ENCODE measurements at regions not wholly inside any gene's neighbourhood (a gene's known extent, or its start where the extent isn't known, plus 50 kb on each side); places are given as distances from the start of the nearest gene placed in this dataset.
"Not testable (repeated sequence)": the region's sequence is repeated elsewhere in the genome, so short reads cannot be mapped to it uniquely, and the experiment has no call there.

DNA sequence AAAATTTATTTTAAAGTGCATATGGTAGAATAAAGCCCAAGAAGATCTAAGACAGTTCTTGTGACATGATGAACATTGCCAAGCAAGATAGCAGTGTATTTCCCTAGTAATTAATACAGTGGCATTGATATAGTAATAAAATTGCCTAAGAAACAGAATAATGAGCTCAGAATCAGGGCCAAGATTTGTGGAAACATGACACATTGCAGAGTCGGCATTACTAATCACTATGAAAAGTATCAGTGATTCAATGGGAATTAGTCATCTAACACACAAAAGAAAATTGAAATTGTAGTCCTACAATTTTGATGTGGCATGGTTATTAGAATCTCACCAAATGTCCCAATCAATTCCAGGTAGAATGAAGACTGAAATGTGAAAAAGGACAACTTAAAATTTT lies 243.0 kb upstream of the CYRIA start:
- ChIA-PET CTCF (no interaction called here), POLR2A (no interaction called here)
- DNase-seq: no peak
- Mint-ChIP-seq H3K4me1 (no peaks in the 10 kb centered on the region), H3K9me3 (no peaks in the 10 kb centered on the region), H3K36me3 (ENCODE audit: low read depth) (no peaks in the 10 kb centered on the region), H3K27ac (no peak overlapping the region), H3K4me3 (no peak overlapping the region), H3K27me3 (no peaks in the 10 kb centered on the region)

GRCh38 chr2:16907645-16908282 lies 242.1 kb upstream of the CYRIA start:
- H3K27ac Mint-ChIP-seq: no peak overlapping the region
- ChIA-PET POLR2A (no interaction called here), CTCF (no interaction called here)
- no peaks in the 10 kb centered on the region for H3K36me3 Mint-ChIP-seq (ENCODE audit: low read depth)
- no peak for DNase-seq
- H3K4me1 Mint-ChIP-seq: no peaks in the 10 kb centered on the region
- no peak overlapping the region for H3K4me3 Mint-ChIP-seq
- no peaks in the 10 kb centered on the region for H3K27me3 Mint-ChIP-seq
- no peaks in the 10 kb centered on the region for H3K9me3 Mint-ChIP-seq

DNA sequence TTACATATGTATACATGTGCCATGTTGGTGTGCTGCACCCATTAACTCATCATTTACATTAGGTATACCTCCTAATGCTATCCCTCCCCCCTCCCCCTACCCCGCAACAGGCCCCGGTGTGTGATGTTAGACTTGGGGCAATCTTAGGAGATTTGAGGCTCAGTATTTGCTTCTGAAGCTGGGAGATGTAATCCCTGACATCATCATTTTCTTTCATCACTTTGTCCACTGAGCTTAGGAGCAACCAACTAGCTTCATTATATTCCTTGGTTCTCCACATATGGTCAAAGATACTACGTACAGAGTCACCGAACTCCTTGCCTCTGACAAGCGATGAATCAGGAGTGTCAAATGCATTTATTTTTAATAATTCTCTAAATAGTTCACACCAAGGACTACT lies 239.7 kb upstream of the CYRIA start:
- H3K27ac Mint-ChIP-seq; H3K4me3 Mint-ChIP-seq; H3K36me3 Mint-ChIP-seq (ENCODE audit: low read depth); H3K27me3 Mint-ChIP-seq; H3K4me1 Mint-ChIP-seq; DNase-seq; H3K9me3 Mint-ChIP-seq; POLR2A ChIA-PET; CTCF ChIA-PET: not testable (repeated sequence)

DNA sequence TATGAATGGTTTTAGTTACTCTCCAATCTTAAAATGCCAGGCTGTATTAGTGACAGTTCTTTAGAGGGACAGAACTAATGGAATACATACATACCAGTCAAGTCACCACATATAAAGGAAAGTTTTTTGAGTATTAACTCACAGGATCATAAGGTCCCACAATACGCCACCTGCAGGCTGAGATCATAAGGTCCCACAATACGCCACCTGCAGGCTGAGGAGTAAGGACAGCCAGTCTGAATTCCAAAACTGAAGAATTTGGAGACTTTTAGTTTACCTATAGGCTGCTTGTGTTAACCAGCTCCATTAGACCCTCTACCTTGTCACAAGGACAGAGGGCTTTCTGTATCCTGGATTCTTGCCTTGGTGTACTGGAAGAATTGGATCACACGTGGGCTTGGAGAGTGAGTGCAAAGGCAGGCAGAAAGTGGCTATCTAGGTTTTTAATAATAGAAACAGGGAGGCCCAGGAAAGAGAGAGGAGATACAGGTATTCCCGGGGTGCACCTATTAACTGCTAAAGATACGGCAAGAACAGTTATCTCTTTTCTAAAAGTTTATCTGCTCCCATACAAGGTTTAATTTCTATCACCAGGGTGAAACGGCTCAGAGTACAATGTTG lies 234.9 kb upstream of the CYRIA start:
- no peak overlapping the region for H3K4me3 Mint-ChIP-seq
- DNase-seq: peak; percentile 21
- no peaks in the 10 kb centered on the region for H3K4me1 Mint-ChIP-seq
- ChIA-PET POLR2A (no interaction called here), CTCF (no interaction called here)
- no peaks in the 10 kb centered on the region for H3K27me3 Mint-ChIP-seq
- no peaks in the 10 kb centered on the region for H3K9me3 Mint-ChIP-seq
- no peak overlapping the region for H3K27ac Mint-ChIP-seq
- H3K36me3 Mint-ChIP-seq (ENCODE audit: low read depth): no peaks in the 10 kb centered on the region

GRCh38 chr2:16899958-16900357 lies 234.3 kb upstream of the CYRIA start:
- ChIA-PET POLR2A (no interaction called here), CTCF (no interaction called here)
- Mint-ChIP-seq H3K27ac (no peak overlapping the region), H3K4me3 (no peak overlapping the region), H3K36me3 (ENCODE audit: low read depth) (no peaks in the 10 kb centered on the region), H3K9me3 (no peaks in the 10 kb centered on the region), H3K27me3 (no peaks in the 10 kb centered on the region), H3K4me1 (no peaks in the 10 kb centered on the region)
- DNase-seq: no peak

DNA sequence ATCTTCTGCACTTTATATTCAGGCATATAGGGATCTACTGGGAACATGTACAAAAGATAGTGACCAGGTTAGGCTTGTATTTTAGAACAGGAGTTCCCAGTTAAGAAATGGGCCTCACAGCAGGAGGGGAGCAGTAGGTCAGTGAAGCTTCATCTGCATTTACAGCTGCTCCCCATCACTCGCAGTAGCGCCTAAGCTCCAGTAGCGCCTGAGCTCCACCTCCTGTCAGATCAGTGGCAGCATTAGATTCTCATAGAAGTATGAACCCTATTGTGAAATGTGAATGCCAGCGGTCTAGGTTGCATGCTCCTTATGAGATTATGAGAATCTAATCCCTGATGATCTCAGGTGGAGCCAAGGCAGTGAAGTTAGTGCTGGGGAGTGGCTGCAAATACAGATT lies 224.4 kb upstream of the CYRIA start:
- DNase-seq: no peak
- Mint-ChIP-seq H3K4me3 (no peak overlapping the region), H3K9me3 (no peaks in the 10 kb centered on the region), H3K27me3 (no peaks in the 10 kb centered on the region), H3K27ac (no peak overlapping the region), H3K36me3 (ENCODE audit: low read depth) (no peaks in the 10 kb centered on the region), H3K4me1 (no peaks in the 10 kb centered on the region)
- POLR2A ChIA-PET: no interaction called here
- CTCF ChIA-PET: no interaction called here

DNA sequence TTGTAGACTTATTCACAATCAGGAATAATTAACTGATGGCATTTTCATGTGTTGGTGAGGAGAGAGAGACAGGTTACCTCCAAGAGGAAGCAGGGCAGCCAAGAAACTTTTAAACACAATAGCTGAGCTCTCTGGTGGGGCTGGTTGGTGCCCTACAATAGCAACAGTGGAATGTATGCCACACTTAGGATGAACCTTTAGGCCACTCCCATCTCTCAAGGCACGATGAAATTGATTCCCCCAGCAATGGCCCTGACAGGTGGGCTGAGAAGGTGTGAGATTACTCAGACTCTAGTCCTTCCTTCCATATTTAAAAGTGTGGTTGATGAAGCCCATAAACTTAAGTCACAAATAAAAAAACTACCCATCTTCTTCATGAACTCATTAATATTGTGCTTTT lies 219.4 kb upstream of the CYRIA start:
- no peaks in the 10 kb centered on the region for H3K36me3 Mint-ChIP-seq (ENCODE audit: low read depth)
- H3K4me3 Mint-ChIP-seq: no peak overlapping the region

GRCh38 chr2:16882706-16883105 lies 217.1 kb upstream of the CYRIA start:
- H3K9me3 Mint-ChIP-seq: no peaks in the 10 kb centered on the region

More for the DNA sequence above, 219.4 kb upstream of the CYRIA start:
- CTCF ChIA-PET: no interaction called here
- H3K4me1 Mint-ChIP-seq: no peaks in the 10 kb centered on the region
- no peaks in the 10 kb centered on the region for H3K27me3 Mint-ChIP-seq
- POLR2A ChIA-PET: no interaction called here
- DNase-seq: no peak
- no peaks in the 10 kb centered on the region for H3K9me3 Mint-ChIP-seq
- no peak overlapping the region for H3K27ac Mint-ChIP-seq

GRCh38 chr2:16881122-16881521 lies 215.5 kb upstream of the CYRIA start:
- no peak overlapping the region for H3K27ac Mint-ChIP-seq
- H3K27me3 Mint-ChIP-seq: no peaks in the 10 kb centered on the region
- H3K36me3 Mint-ChIP-seq (ENCODE audit: low read depth): no peaks in the 10 kb centered on the region
- H3K9me3 Mint-ChIP-seq: no peaks in the 10 kb centered on the region
- no peak for DNase-seq
- no peak overlapping the region for H3K4me3 Mint-ChIP-seq
- CTCF ChIA-PET: no interaction called here
- POLR2A ChIA-PET: no interaction called here
- no peaks in the 10 kb centered on the region for H3K4me1 Mint-ChIP-seq

More at GRCh38 chr2:16882706-16883105, 217.1 kb upstream of the CYRIA start:
- H3K4me3 Mint-ChIP-seq: no peak overlapping the region
- POLR2A ChIA-PET: no interaction called here
- CTCF ChIA-PET: no interaction called here
- H3K36me3 Mint-ChIP-seq (ENCODE audit: low read depth): no peaks in the 10 kb centered on the region
- no peaks in the 10 kb centered on the region for H3K27me3 Mint-ChIP-seq
- no peak for DNase-seq
- H3K27ac Mint-ChIP-seq: no peak overlapping the region
- no peaks in the 10 kb centered on the region for H3K4me1 Mint-ChIP-seq

DNA sequence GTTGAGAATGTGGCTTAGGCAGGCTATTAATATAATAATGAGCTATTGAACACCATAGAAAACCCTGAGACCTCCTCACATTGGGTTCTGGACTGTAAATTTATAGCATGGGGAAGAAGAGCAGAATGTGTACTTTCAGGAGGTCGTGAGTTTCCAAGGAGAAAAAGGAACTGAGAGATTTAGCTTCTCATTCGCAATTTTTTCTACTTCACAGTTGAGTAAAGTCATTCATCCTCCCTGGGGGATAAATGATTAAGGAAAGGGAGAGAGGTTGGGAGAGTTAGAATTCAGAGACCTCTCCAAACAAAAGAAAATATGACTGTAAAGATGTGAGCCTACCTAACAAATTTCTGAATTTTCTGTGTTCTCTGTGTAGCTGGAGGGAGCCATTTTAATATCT lies 205.8 kb upstream of the CYRIA start:
- Mint-ChIP-seq H3K9me3 (no peaks in the 10 kb centered on the region), H3K4me1 (no peaks in the 10 kb centered on the region), H3K36me3 (ENCODE audit: low read depth) (no peaks in the 10 kb centered on the region), H3K4me3 (no peak overlapping the region), H3K27me3 (no peaks in the 10 kb centered on the region), H3K27ac (no peak overlapping the region)
- DNase-seq: no peak
- CTCF ChIA-PET: no interaction called here
- POLR2A ChIA-PET: no interaction called here

- Mint-ChIP-seq H3K27me3 (no peaks in the 10 kb centered on the region), H3K4me3 (no peak overlapping the region), H3K27ac (no peak overlapping the region), H3K9me3 (no peaks in the 10 kb centered on the region), H3K36me3 (ENCODE audit: low read depth) (no peaks in the 10 kb centered on the region), H3K4me1 (no peaks in the 10 kb centered on the region)
- CTCF ChIA-PET: no interaction called here
- DNase-seq: no peak
- POLR2A ChIA-PET: no interaction called here
Measured at GRCh38 chr2:16870491-16871076, 204.9 kb upstream of the CYRIA start.

DNA sequence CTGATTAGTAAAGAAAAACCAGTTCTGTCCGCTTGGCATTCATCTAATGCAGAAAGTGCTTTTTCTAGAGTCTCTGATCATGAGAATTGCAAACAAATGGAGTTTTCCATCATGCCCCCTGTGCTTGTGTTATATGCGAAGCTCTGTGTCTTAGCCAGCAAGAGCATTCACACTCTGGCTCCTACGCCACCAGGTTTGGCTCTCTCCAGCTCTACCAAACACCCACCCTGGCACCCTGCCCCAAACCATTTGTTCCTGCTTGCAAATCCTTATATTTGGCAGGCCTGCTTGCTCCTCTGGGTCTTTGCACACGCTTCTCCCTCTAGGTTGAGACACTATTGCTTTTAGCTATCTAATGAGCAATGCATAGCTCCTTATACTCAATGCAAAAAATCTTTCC lies 204.1 kb upstream of the CYRIA start:
- no peaks in the 10 kb centered on the region for H3K9me3 Mint-ChIP-seq
- H3K4me1 Mint-ChIP-seq: no peaks in the 10 kb centered on the region
- H3K27ac Mint-ChIP-seq: no peak overlapping the region
- ChIA-PET CTCF (no interaction called here), POLR2A (no interaction called here)
- no peaks in the 10 kb centered on the region for H3K36me3 Mint-ChIP-seq (ENCODE audit: low read depth)
- H3K27me3 Mint-ChIP-seq: no peaks in the 10 kb centered on the region
- no peak overlapping the region for H3K4me3 Mint-ChIP-seq
- DNase-seq: no peak

DNA sequence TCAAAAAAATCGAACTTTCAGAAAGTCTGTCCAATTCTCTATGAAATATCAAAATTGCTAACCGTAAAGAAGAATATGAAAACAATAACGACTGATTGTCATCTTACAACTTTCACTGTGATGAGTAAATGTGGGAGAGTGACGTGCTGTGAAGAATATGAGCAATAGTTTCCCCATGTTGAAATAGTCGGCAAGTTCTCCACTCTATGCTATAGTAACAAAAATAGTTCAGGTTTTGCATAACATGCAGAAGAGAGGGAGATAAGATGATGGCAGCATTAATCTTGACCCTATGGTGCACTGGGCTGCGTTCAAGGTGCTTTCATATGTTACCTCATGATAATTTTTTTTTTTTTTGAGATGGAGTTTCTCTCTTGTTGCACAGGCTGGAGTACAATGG lies 196.8 kb upstream of the CYRIA start:
- DNase-seq: no peak
- H3K27ac Mint-ChIP-seq: no peak overlapping the region
- POLR2A ChIA-PET: no interaction called here
- H3K36me3 Mint-ChIP-seq (ENCODE audit: low read depth): no peaks in the 10 kb centered on the region
- peaks cover 4% of the 10 kb centered on the region for H3K9me3 Mint-ChIP-seq
- no peaks in the 10 kb centered on the region for H3K4me1 Mint-ChIP-seq
- H3K4me3 Mint-ChIP-seq: no peak overlapping the region
- CTCF ChIA-PET: no interaction called here
- H3K27me3 Mint-ChIP-seq: no peaks in the 10 kb centered on the region

DNA sequence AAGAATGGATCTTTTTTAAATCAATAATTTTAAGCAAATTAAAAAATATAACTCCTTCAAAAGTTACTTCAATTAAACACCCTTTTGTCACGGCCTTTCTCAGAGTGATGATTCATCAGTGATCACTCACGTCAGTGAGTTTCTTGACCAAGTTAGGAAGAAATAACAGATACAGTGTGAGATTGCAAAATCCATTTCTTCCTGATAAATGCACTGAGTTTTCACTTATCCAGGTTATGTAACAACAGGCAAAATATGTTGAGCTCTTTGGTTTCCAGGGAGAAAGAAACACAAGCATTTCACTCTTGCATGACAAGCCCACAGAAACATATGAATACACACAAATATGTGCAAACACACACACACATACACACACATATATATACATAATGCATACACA lies 195.9 kb upstream of the CYRIA start:
- CTCF ChIA-PET: no interaction called here
- Mint-ChIP-seq H3K27me3 (no peaks in the 10 kb centered on the region), H3K27ac (no peak overlapping the region)

More for the DNA sequence above, 195.9 kb upstream of the CYRIA start:
- Mint-ChIP-seq H3K4me3 (no peak overlapping the region), H3K9me3 (peaks cover 4% of the 10 kb centered on the region), H3K4me1 (no peaks in the 10 kb centered on the region), H3K36me3 (ENCODE audit: low read depth) (no peaks in the 10 kb centered on the region)
- DNase-seq: no peak
- POLR2A ChIA-PET: no interaction called here

All from activated CD4-positive, alpha-beta T cell treated with anti-CD3 and anti-CD28 coated beads, Interleukin-2, amount 10 ng/mL, durations not matched to agents 7 days and 5 days (primary cell).